CD14-positive monocyte (primary cell): ENCODE measurements at regions not wholly inside any gene's neighbourhood (a gene's known extent, or its start where the extent isn't known, plus 50 kb on each side); places are given as distances from the start of the nearest gene placed in this dataset.

ENCODE experiments used
- DNase-seq, 3 donors: peaks; one replicate each; pipeline ENCODE4 v3.0.0-alpha.2; 2011 to 2022
- H2AFZ ChIP-seq: 2 replicates; pipeline ENCODE4 v1.6.0; 2012; ENCODE audit warnings: mild to moderate bottlenecking, low read depth, low read length, inconsistent platforms; ENCODE audit not compliant: insufficient read depth, poor library complexity, severe bottlenecking
- H3K27ac ChIP-seq, 2 donors: 1 replicate in 1 of 2; 2 replicates in 1 of 2; pipeline ENCODE4 v1.5.1; 2012 to 2013; ENCODE audit warnings: low read length in 2 of 2, control low read depth in 1 of 2, inconsistent platforms in 1 of 2, low read depth in 1 of 2, mild to moderate bottlenecking in 1 of 2
- H3K27me3 ChIP-seq, 2 donors: one replicate each; pipeline versions ENCODE4 v1.6.0 to v1.6.1; 2011 to 2013; ENCODE audit warnings: low read length in 2 of 2; ENCODE audit not compliant: control insufficient read depth in 2 of 2, insufficient read depth in 2 of 2
- H3K36me3 ChIP-seq, 2 donors: replicated peaks in 1 of 2; 1 replicate in 1 of 2; 2 replicates in 1 of 2; pipeline versions ENCODE4 v1.5.1 to v1.6.1; 2012 to 2013; ENCODE audit warnings: low read length in 2 of 2, control low read depth in 1 of 2, inconsistent platforms in 1 of 2, mild to moderate bottlenecking in 1 of 2; ENCODE audit not compliant: insufficient read depth in 2 of 2, control insufficient read depth in 1 of 2
- H3K4me1 ChIP-seq, 2 donors: 1 replicate in 1 of 2; 2 replicates in 1 of 2; pipeline versions ENCODE4 v1.5.1 to v1.6.1; 2012 to 2013; ENCODE audit warnings: low read length in 2 of 2, control low read depth in 1 of 2, inconsistent platforms in 1 of 2, mild to moderate bottlenecking in 1 of 2, moderate library complexity in 1 of 2; ENCODE audit not compliant: insufficient read depth in 2 of 2, control insufficient read depth in 1 of 2
- H3K4me2 ChIP-seq: replicated peaks from 2 replicates; pipeline ENCODE3; 2012; ENCODE audit warnings: low read length, moderate library complexity, mild to moderate bottlenecking; ENCODE audit not compliant: poor library complexity, severe bottlenecking; ENCODE audit errors: extremely low read depth
- H3K4me3 ChIP-seq, 3 experiments: fragments of 200-600 bp in 1 of 3; sonication (generic) in 1 of 3; replicated peaks in 1 of 3; 1 replicate in 2 of 3; 2 replicates in 1 of 3; pipeline ENCODE4 v1.5.1; 2011 to 2013; ENCODE audit warnings: low read length in 3 of 3, mild to moderate bottlenecking in 3 of 3, control low read depth in 2 of 3, low read depth in 2 of 3, inconsistent platforms in 1 of 3, moderate library complexity in 1 of 3
- H3K79me2 ChIP-seq: 2 replicates; pipeline ENCODE4 v1.6.0; 2012; ENCODE audit warnings: mild to moderate bottlenecking, control low read depth, inconsistent platforms, low read length, moderate library complexity; ENCODE audit not compliant: insufficient read depth
- H3K9ac ChIP-seq: 2 replicates; pipeline ENCODE4 v1.6.0; 2017; ENCODE audit warnings: low read length, mild to moderate bottlenecking; ENCODE audit not compliant: insufficient read depth, poor library complexity, severe bottlenecking
- H3K9me3 ChIP-seq, 2 donors: replicated peaks in 1 of 2; 1 replicate in 1 of 2; 2 replicates in 1 of 2; pipeline versions ENCODE4 v1.5.1 to v1.6.1; 2012 to 2013; ENCODE audit warnings: low read length in 2 of 2, control low read depth in 1 of 2; ENCODE audit not compliant: control insufficient read depth in 1 of 2, insufficient read depth in 1 of 2
- H4K20me1 ChIP-seq: 2 replicates; pipeline ENCODE4 v1.6.0; 2012; ENCODE audit warnings: mild to moderate bottlenecking, low read length, control low read depth, moderate library complexity; ENCODE audit not compliant: insufficient read depth
- H3K27ac Mint-ChIP-seq, 7 donors: one replicate each; pipeline ENCODE4 v1.8.0; 2020; ENCODE audit warnings: mild to moderate bottlenecking in 7 of 7, mixed read lengths in 7 of 7, moderate library complexity in 6 of 7, inconsistent platforms in 2 of 7
- H3K27me3 Mint-ChIP-seq, 3 donors: one replicate each; pipeline ENCODE4 v1.8.0; 2021 to 2022; ENCODE audit warnings: low read depth in 3 of 3, mild to moderate bottlenecking in 3 of 3, mixed read lengths in 3 of 3, moderate library complexity in 3 of 3, inconsistent platforms in 1 of 3
- H3K36me3 Mint-ChIP-seq, 2 donors: one replicate each; pipeline ENCODE4 v1.8.0; 2020; ENCODE audit warnings: mixed read lengths in 2 of 2, inconsistent platforms in 1 of 2, mild to moderate bottlenecking in 1 of 2
- H3K4me1 Mint-ChIP-seq: one replicate; pipeline ENCODE4 v1.8.0; 2020; ENCODE audit warnings: mild to moderate bottlenecking, mixed read lengths
- H3K4me3 Mint-ChIP-seq, 2 donors: one replicate each; pipeline ENCODE4 v1.8.0; 2020; ENCODE audit warnings: mild to moderate bottlenecking in 2 of 2, mixed read lengths in 2 of 2, moderate library complexity in 1 of 2
- H3K9me3 Mint-ChIP-seq, 7 donors: one replicate each; pipeline ENCODE4 v1.8.0; 2020 to 2022; ENCODE audit warnings: mixed read lengths in 7 of 7, mild to moderate bottlenecking in 6 of 7, moderate library complexity in 6 of 7, inconsistent platforms in 2 of 7
- CTCF ChIP-seq: fragments of 200-600 bp; IDR thresholded peaks from one replicate; pipeline ENCODE4 v1.8.0; 2022; ENCODE audit warnings: antibody characterized with exemption, mild to moderate bottlenecking
- WGBS: methylation state at CpG from one replicate; pipeline ENCODE4 v1.1.5; 2013; ENCODE audit warnings: missing lambda C conversion rate; ENCODE audit not compliant: insufficient coverage; 5-methylcytosine and 5-hydroxymethylcytosine counted together
- intact Hi-C, 2 donors: fragments of 100-400 bp; cut with micrococcal nuclease; formaldehyde crosslinking; loops; one replicate each; pipeline versions ENCODE4 v1.15.0 to v1.15.1; 2023

- H4K20me1 ChIP-seq: no peaks in the 10 kb centered on the region
- H3K4me1 ChIP-seq: no peaks in the 10 kb centered on the region
- peaks cover 2% of the 10 kb centered on the region in 3 donors for H3K27me3 Mint-ChIP-seq
- no peak overlapping the region for H3K27ac ChIP-seq
- no peak overlapping the region for H3K9ac ChIP-seq
- H3K4me2 ChIP-seq: no peak overlapping the region
- no peak overlapping the region for H3K4me3 ChIP-seq
- DNase-seq: no peak
- no CpG with 5 or more reads among the region's 2 CpGs for WGBS
- no peaks in the 10 kb centered on the region for H3K36me3 ChIP-seq
- intact Hi-C loops: no loop called here
- no peak for TF ChIP-seq CTCF
- H3K4me1 Mint-ChIP-seq: no peaks in the 10 kb centered on the region
- no peak overlapping the region for H3K4me3 Mint-ChIP-seq
- no peaks in the 10 kb centered on the region for H3K79me2 ChIP-seq
- H3K9me3 ChIP-seq: peaks cover 0 to 3% of the 10 kb centered on the region in 2 donors
- H3K36me3 Mint-ChIP-seq: no peaks in the 10 kb centered on the region
- H2AFZ ChIP-seq: no peak overlapping the region
- no peak overlapping the region for H3K27ac Mint-ChIP-seq
- H3K9me3 Mint-ChIP-seq: peaks cover 0 to 8% (median 3%) of the 10 kb centered on the region in 7 donors
- H3K27me3 ChIP-seq: no peaks in the 10 kb centered on the region
Measured at GRCh38 chr3:64975147-64975546, 287.3 kb upstream of the ADAMTS9 start.

GRCh38 chr3:64974401-64974800 is 286.6 kb upstream of the ADAMTS9 start:
- peaks cover 0 to 8% (median 3%) of the 10 kb centered on the region in 7 donors for H3K9me3 Mint-ChIP-seq
- H3K4me3 ChIP-seq: no peak overlapping the region
- H3K9me3 ChIP-seq: peaks cover 3 to 4% of the 10 kb centered on the region in 2 donors
- no peak overlapping the region for H3K4me2 ChIP-seq
- no peaks in the 10 kb centered on the region for H3K36me3 Mint-ChIP-seq
- no peaks in the 10 kb centered on the region for H4K20me1 ChIP-seq
- no peaks in the 10 kb centered on the region for H3K4me1 Mint-ChIP-seq
- DNase-seq: no peak
- TF ChIP-seq CTCF: no peak
- no peak overlapping the region for H2AFZ ChIP-seq
- H3K27me3 Mint-ChIP-seq: peaks cover 2% of the 10 kb centered on the region in 3 donors
- WGBS: no CpG with 5 or more reads among the region's 5 CpGs
- no peaks in the 10 kb centered on the region for H3K79me2 ChIP-seq
- no peaks in the 10 kb centered on the region for H3K4me1 ChIP-seq
- H3K27me3 ChIP-seq: no peaks in the 10 kb centered on the region
- H3K27ac Mint-ChIP-seq: no peak overlapping the region
- no peak overlapping the region for H3K9ac ChIP-seq
- no peaks in the 10 kb centered on the region for H3K36me3 ChIP-seq
- no peak overlapping the region for H3K27ac ChIP-seq
- H3K4me3 Mint-ChIP-seq: no peak overlapping the region
- intact Hi-C loops: no loop called here
